Vagina (tissue), 2 donors: ENCODE measurements at regions not wholly inside any gene's neighbourhood (a gene's known extent, or its start where the extent isn't known, plus 50 kb on each side); places are given as distances from the start of the nearest gene placed in this dataset.

Experiments used
- CTCF ChIP-seq, 3 experiments: fragments of 450-650 bp in 2 of 3; fragments of 200-600 bp in 1 of 3; sonication (generic) in 1 of 3; IDR thresholded peaks; one replicate each; pipeline ENCODE4 v1.5.1; 2017 to 2019; ENCODE audit warnings: antibody characterized with exemption in 3 of 3, mild to moderate bottlenecking in 2 of 3, moderate library complexity in 2 of 3
- POLR2A ChIP-seq, 2 donors: fragments of 450-650 bp; IDR thresholded peaks; one replicate each; pipeline ENCODE4 v1.6.1; 2017; ENCODE audit warnings: antibody characterized with exemption in 2 of 2, mild to moderate bottlenecking in 2 of 2, moderate library complexity in 2 of 2
- POLR2AphosphoS5 ChIP-seq, 2 donors: sonication (generic); formaldehyde crosslinking; IDR thresholded peaks; one replicate each; pipeline ENCODE4 v1.9.0; 2017; ENCODE audit warnings: antibody characterized with exemption in 2 of 2, mild to moderate bottlenecking in 2 of 2, low read depth in 1 of 2; ENCODE audit not compliant: insufficient read depth in 1 of 2

GRCh38 chr2:194742706-194743105 is 914.3 kb upstream of the SLC39A10 start:
- TF ChIP-seq CTCF (IDR thresholded peaks at IDR 0.05) (no peak), POLR2AphosphoS5 (IDR thresholded peaks at IDR 0.05; ENCODE audit: insufficient read depth in 1 of 2, low read depth in 1 of 2) (no peak), POLR2A (IDR thresholded peaks at IDR 0.05) (no peak)
